Ovary (tissue), 3 donors: ENCODE measurements at regions not wholly inside any gene's neighbourhood (a gene's known extent, or its start where the extent isn't known, plus 50 kb on each side); places are given as distances from the start of the nearest gene placed in this dataset.

Experiments
- EP300 ChIP-seq: sonication (generic); formaldehyde crosslinking; IDR thresholded peaks from one replicate; pipeline ENCODE4 v1.6.1; 2017; ENCODE audit warnings: antibody characterized with exemption
- POLR2A ChIP-seq: fragments of 450-650 bp; IDR thresholded peaks from one replicate; pipeline ENCODE4 v1.6.1; 2017; ENCODE audit warnings: antibody characterized with exemption, mild to moderate bottlenecking, moderate library complexity
- TF ChIP-seq, protein P1 (sequence below), 3 donors: fragments of 450-650 bp in 2 of 3; fragments of 200-600 bp in 1 of 3; IDR thresholded peaks; one replicate each; pipeline versions ENCODE4 v1.5.1 to v1.8.0; 2016 to 2022; ENCODE audit warnings: antibody characterized with exemption in 3 of 3, mild to moderate bottlenecking in 1 of 3
- donor health status: DM: no; HTN: no; CAD: no.

- TF ChIP-seq, protein P1, sequence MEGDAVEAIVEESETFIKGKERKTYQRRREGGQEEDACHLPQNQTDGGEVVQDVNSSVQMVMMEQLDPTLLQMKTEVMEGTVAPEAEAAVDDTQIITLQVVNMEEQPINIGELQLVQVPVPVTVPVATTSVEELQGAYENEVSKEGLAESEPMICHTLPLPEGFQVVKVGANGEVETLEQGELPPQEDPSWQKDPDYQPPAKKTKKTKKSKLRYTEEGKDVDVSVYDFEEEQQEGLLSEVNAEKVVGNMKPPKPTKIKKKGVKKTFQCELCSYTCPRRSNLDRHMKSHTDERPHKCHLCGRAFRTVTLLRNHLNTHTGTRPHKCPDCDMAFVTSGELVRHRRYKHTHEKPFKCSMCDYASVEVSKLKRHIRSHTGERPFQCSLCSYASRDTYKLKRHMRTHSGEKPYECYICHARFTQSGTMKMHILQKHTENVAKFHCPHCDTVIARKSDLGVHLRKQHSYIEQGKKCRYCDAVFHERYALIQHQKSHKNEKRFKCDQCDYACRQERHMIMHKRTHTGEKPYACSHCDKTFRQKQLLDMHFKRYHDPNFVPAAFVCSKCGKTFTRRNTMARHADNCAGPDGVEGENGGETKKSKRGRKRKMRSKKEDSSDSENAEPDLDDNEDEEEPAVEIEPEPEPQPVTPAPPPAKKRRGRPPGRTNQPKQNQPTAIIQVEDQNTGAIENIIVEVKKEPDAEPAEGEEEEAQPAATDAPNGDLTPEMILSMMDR (IDR thresholded peaks at IDR 0.05): no peak
- TF ChIP-seq POLR2A (no peak), EP300 (no peak)
Observed at GRCh38 chr3:163914567-163914966, 1163.7 kb downstream of the SI start.
